Kidney (tissue), 13 donors: ENCODE measurements at regions not wholly inside any gene's neighbourhood (a gene's known extent, or its start where the extent isn't known, plus 50 kb on each side); places are given as distances from the start of the nearest gene placed in this dataset.

Experiments used
- DNase-seq, 5 donors: peaks; one replicate each; pipeline ENCODE4 v3.0.0-alpha.2; 2013 to 2020
- FAIRE-seq: peaks from 2 replicates; lab custom pipeline; 2012; peaks lifted over from hg19 to GRCh38; lab: Jason Lieb, UNC
- H3K27ac ChIP-seq, 2 donors: one replicate each; pipeline ENCODE4 v1.7.0; 2013; ENCODE audit warnings: low read depth in 2 of 2, low read length in 2 of 2, inconsistent platforms in 1 of 2
- H3K27me3 ChIP-seq: one replicate; pipeline ENCODE4 v1.7.1; 2013; ENCODE audit warnings: low read length, inconsistent platforms; ENCODE audit not compliant: control insufficient read depth, insufficient read depth
- H3K36me3 ChIP-seq, 3 donors: one replicate each; pipeline versions ENCODE4 v1.7.0 to v1.7.1; 2013; ENCODE audit warnings: low read length in 3 of 3, control low read depth in 1 of 3, inconsistent platforms in 1 of 3; ENCODE audit not compliant: insufficient read depth in 3 of 3, control insufficient read depth in 2 of 3
- H3K4me1 ChIP-seq, 3 donors: one replicate each; pipeline versions ENCODE4 v1.7.0 to v1.7.1; 2013; ENCODE audit warnings: low read length in 3 of 3, inconsistent platforms in 1 of 3, low read depth in 1 of 3; ENCODE audit not compliant: control insufficient read depth in 2 of 3, insufficient read depth in 2 of 3
- H3K4me3 ChIP-seq, 3 donors: one replicate each; pipeline versions ENCODE4 v1.7.0 to v1.8.1; 2013; ENCODE audit warnings: low read length in 3 of 3, control low read depth in 1 of 3, inconsistent platforms in 1 of 3
- H3K9ac ChIP-seq, 3 donors: one replicate each; pipeline versions ENCODE4 v1.7.0 to v1.7.1; 2013; ENCODE audit warnings: low read length in 3 of 3, control low read depth in 1 of 3, inconsistent platforms in 1 of 3
- H3K9me3 ChIP-seq, 3 donors: one replicate each; pipeline versions ENCODE4 v1.7.0 to v1.7.1; 2013; ENCODE audit warnings: low read length in 3 of 3, control low read depth in 1 of 3, inconsistent platforms in 1 of 3; ENCODE audit not compliant: control insufficient read depth in 2 of 3, insufficient read depth in 1 of 3
- intact Hi-C: fragments of 100-400 bp; cut with DNase I; formaldehyde crosslinking; loops from one replicate; pipeline ENCODE4 v1.11.1; 2022
- TF ChIP-seq, protein P1 (sequence below): IDR thresholded peaks from 3 replicates; pipeline ENCODE4 v1.5.1; 2012; ENCODE audit warnings: mild to moderate bottlenecking, moderate library complexity, borderline replicate concordance; ENCODE audit not compliant: insufficient read depth; ENCODE audit errors: extremely low read depth
- donor health status: control.
- donor health status: control.
- donor health status: control.
- donor health status: control.
- donor health status: control.
- donor health status: DM: yes; HTN: yes; CAD: no.
- donor health status: Normal renal cell carcinoma (clear cell type).

DNA sequence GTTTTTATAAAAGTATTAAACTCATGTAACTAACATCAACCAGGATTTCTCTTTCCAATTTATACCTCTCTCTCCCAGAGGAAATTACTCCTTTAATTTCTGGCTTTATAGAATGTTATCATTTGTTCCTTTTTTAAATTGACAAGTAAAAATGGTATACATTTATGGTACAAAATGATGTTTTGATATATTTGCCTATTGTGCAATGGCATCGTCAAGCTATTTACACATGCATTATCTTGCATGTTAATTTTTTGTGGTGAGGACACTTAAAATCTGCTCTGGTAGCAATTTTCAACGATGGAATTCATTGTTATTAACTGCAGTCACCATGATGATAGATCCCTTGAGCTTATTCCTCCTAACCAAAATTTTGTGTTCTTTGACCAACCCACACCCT is 149.0 kb upstream of the NAV3 start:
- Histone ChIP-seq H3K9me3 (no peaks in the 10 kb centered on the region), H3K36me3 (no peaks in the 10 kb centered on the region), H3K4me3 (no peak overlapping the region), H3K27ac (no peak overlapping the region), H3K27me3 (no peaks in the 10 kb centered on the region), H3K4me1 (no peaks in the 10 kb centered on the region), H3K9ac (no peak overlapping the region)
- TF ChIP-seq, protein P1, sequence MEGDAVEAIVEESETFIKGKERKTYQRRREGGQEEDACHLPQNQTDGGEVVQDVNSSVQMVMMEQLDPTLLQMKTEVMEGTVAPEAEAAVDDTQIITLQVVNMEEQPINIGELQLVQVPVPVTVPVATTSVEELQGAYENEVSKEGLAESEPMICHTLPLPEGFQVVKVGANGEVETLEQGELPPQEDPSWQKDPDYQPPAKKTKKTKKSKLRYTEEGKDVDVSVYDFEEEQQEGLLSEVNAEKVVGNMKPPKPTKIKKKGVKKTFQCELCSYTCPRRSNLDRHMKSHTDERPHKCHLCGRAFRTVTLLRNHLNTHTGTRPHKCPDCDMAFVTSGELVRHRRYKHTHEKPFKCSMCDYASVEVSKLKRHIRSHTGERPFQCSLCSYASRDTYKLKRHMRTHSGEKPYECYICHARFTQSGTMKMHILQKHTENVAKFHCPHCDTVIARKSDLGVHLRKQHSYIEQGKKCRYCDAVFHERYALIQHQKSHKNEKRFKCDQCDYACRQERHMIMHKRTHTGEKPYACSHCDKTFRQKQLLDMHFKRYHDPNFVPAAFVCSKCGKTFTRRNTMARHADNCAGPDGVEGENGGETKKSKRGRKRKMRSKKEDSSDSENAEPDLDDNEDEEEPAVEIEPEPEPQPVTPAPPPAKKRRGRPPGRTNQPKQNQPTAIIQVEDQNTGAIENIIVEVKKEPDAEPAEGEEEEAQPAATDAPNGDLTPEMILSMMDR: no peak
- DNase-seq (no peak), FAIRE-seq (no peak)
- intact Hi-C loops: no loop called here

DNA sequence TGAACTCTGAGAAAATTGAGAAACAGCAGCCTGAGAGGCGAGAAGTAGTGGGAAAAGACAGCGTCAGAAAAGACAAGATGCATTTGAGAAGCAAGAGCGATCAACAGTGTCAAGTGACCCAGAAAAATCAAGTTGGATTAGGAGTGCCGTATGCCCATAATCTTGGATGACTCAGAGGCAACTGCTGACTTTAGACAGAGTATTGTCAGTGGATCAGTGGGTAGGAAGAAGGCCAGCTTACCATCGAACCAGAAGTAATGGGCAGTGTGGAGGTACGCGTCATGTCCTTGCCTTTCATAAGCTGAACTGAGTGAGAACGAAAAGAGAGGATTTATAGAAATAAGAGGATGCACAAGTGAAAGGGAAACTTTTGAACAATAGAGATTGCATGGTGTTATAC is 151.0 kb upstream of the NAV3 start:
- Histone ChIP-seq H3K9ac (no peak overlapping the region), H3K9me3 (no peaks in the 10 kb centered on the region), H3K27me3 (no peaks in the 10 kb centered on the region), H3K27ac (no peak overlapping the region), H3K36me3 (no peaks in the 10 kb centered on the region), H3K4me3 (no peak overlapping the region), H3K4me1 (no peaks in the 10 kb centered on the region)
- intact Hi-C loops: no loop called here
- DNase-seq (no peak), FAIRE-seq (no peak)
- TF ChIP-seq, protein P1: no peak

DNA sequence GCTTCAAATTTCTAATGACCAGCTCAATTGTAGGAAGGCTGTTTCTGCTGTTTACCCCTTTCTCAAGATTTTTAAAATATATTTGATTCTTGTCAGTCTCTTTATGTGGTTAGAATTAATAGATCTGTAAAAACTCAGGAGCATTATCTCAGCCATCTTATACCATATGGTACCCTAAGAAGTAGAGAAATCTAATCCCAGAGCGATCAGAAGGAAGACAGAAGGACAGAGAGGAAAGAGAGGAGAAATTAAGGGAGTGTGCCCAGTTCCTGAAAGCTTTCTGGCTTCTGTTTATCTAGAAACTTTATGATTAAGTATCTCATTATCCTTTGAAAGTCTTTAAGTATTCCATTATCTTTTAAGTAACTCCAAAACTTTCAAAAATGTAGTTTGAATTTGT is 152.1 kb upstream of the NAV3 start:
- no peak overlapping the region for H3K4me3 ChIP-seq
- no peaks in the 10 kb centered on the region for H3K4me1 ChIP-seq
- H3K9me3 ChIP-seq: no peaks in the 10 kb centered on the region
- H3K27ac ChIP-seq: no peak overlapping the region
- no peak for FAIRE-seq
- TF ChIP-seq, protein P1: no peak
- H3K36me3 ChIP-seq: no peaks in the 10 kb centered on the region
- no peak overlapping the region for H3K9ac ChIP-seq
- intact Hi-C loops: no loop called here
- no peaks in the 10 kb centered on the region for H3K27me3 ChIP-seq
- no peak for DNase-seq

DNA sequence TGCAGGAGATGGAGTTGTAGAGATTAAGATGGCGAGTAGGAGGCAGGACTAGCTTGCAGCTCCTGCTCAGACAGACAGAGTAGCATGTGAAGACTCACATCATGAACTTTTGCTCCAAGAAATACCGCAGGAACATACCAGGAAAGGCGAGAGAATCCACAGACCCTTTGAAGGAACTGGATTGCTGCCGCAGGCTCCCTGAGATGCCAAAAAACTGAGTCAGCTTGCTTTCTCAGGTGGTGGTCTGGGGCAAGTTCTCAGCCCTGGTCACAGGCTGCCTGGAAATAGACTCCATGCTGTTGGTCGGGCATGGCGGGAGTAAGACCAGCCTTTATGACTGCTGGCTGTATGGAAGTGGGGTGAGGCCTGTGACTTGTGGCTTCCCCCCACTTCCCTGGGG is 163.6 kb upstream of the NAV3 start:
- Histone ChIP-seq H3K9me3 (peaks cover 0 to 8% (median 4%) of the 10 kb centered on the region in 3 donors), H3K36me3 (no peaks in the 10 kb centered on the region), H3K27ac (no peak overlapping the region), H3K4me3 (no peak overlapping the region), H3K27me3 (no peaks in the 10 kb centered on the region), H3K4me1 (no peaks in the 10 kb centered on the region), H3K9ac (no peak overlapping the region)
- DNase-seq: no peak
- intact Hi-C loops: no loop called here
- no peak for FAIRE-seq
- TF ChIP-seq, protein P1: no peak
